Liver (tissue), 8 donors: ENCODE measurements at regions not wholly inside any gene's neighbourhood (a gene's known extent, or its start where the extent isn't known, plus 50 kb on each side); places are given as distances from the start of the nearest gene placed in this dataset.

ENCODE experiments used
- DNase-seq: peaks from one replicate; pipeline ENCODE4 v3.0.0-alpha.2; 2017; ENCODE audit warnings: low spot score
- H3K27ac ChIP-seq, 2 donors: one replicate each; pipeline ENCODE4 v1.7.0; 2013; ENCODE audit warnings: inconsistent platforms in 2 of 2, low read length in 2 of 2, control low read depth in 1 of 2, low read depth in 1 of 2, mild to moderate bottlenecking in 1 of 2
- H3K27me3 ChIP-seq, 4 donors: one replicate each; pipeline versions ENCODE4 v1.6.1 to v1.7.0; 2013; ENCODE audit warnings: low read length in 3 of 4, inconsistent platforms in 1 of 4, mild to moderate bottlenecking in 1 of 4, moderate library complexity in 1 of 4; ENCODE audit not compliant: control insufficient read depth in 4 of 4, insufficient read depth in 4 of 4
- H3K36me3 ChIP-seq, 4 donors: one replicate each; pipeline versions ENCODE4 v1.6.1 to v1.7.0; 2013; ENCODE audit warnings: low read length in 3 of 4, mild to moderate bottlenecking in 3 of 4, low read depth in 1 of 4, moderate library complexity in 1 of 4; ENCODE audit not compliant: control insufficient read depth in 4 of 4, insufficient read depth in 3 of 4
- H3K4me1 ChIP-seq, 4 donors: one replicate each; pipeline versions ENCODE4 v1.6.1 to v1.7.0; 2013; ENCODE audit warnings: low read length in 3 of 4, mild to moderate bottlenecking in 3 of 4, moderate library complexity in 1 of 4; ENCODE audit not compliant: control insufficient read depth in 4 of 4, insufficient read depth in 4 of 4
- H3K4me3 ChIP-seq, 3 donors: one replicate each; pipeline versions ENCODE4 v1.6.1 to v1.7.0; 2013; ENCODE audit warnings: low read length in 3 of 3, control low read depth in 1 of 3, low read depth in 1 of 3, mild to moderate bottlenecking in 1 of 3
- H3K9ac ChIP-seq, 2 donors: one replicate each; pipeline ENCODE4 v1.7.0; 2013; ENCODE audit warnings: low read length in 2 of 2, mild to moderate bottlenecking in 2 of 2, moderate library complexity in 2 of 2, control low read depth in 1 of 2, low read depth in 1 of 2
- H3K9me3 ChIP-seq, 4 donors: one replicate each; pipeline versions ENCODE4 v1.6.1 to v1.7.0; 2013; ENCODE audit warnings: low read length in 3 of 4; ENCODE audit not compliant: control insufficient read depth in 4 of 4
- EGR1 ChIP-seq, 2 donors: IDR thresholded peaks; 2 replicates each; pipeline ENCODE4 v1.6.1; 2016 to 2018; ENCODE audit warnings: antibody characterized with exemption in 2 of 2, low read depth in 2 of 2
- FOXA1 ChIP-seq: IDR thresholded peaks from 2 replicates; pipeline ENCODE4 v1.6.1; 2016; ENCODE audit warnings: antibody characterized with exemption
- FOXA2 ChIP-seq: IDR thresholded peaks from 2 replicates; pipeline ENCODE4 v1.6.1; 2016; ENCODE audit warnings: antibody characterized with exemption
- GABPA ChIP-seq, 2 donors: IDR thresholded peaks in 1 of 2; conservative IDR thresholded peaks in 1 of 2; 2 replicates each; pipeline ENCODE4 v1.6.1; 2016; ENCODE audit warnings: antibody characterized with exemption in 2 of 2, mild to moderate bottlenecking in 1 of 2, moderate library complexity in 1 of 2
- HNF4G ChIP-seq: IDR thresholded peaks from 2 replicates; pipeline ENCODE4 v1.6.1; 2016; ENCODE audit warnings: antibody characterized with exemption
- JUND ChIP-seq, 2 donors: IDR thresholded peaks; 2 replicates each; pipeline ENCODE4 v1.6.1; 2016; ENCODE audit warnings: antibody characterized with exemption in 2 of 2
- RXRA ChIP-seq, 2 donors: IDR thresholded peaks; 2 replicates each; pipeline ENCODE4 v1.6.1; 2017 to 2018; ENCODE audit warnings: antibody characterized with exemption in 2 of 2, mild to moderate bottlenecking in 1 of 2
- SP1 ChIP-seq: IDR thresholded peaks from 2 replicates; pipeline ENCODE4 v1.6.1; 2018; ENCODE audit warnings: antibody characterized with exemption, mild to moderate bottlenecking
- TAF1 ChIP-seq: conservative IDR thresholded peaks from 2 replicates; pipeline ENCODE4 v1.6.1; 2016; ENCODE audit warnings: antibody characterized with exemption, mild to moderate bottlenecking
- YY1 ChIP-seq: IDR thresholded peaks from 2 replicates; pipeline ENCODE4 v1.6.1; 2016; ENCODE audit warnings: antibody characterized with exemption, mild to moderate bottlenecking
- WGBS: extraction: QIAGEN DNeasy Blood & Tissue Kit; methylation state at CpG from one replicate; pipeline ENCODE4 v1.1.7; 2013; 5-methylcytosine and 5-hydroxymethylcytosine counted together
- TF ChIP-seq, protein P1 (sequence below): IDR thresholded peaks from 2 replicates; pipeline ENCODE4 v1.6.1; 2016; ENCODE audit warnings: antibody characterized with exemption, mild to moderate bottlenecking
- TF ChIP-seq, protein P2 (sequence below): fragments of 150-350 bp; IDR thresholded peaks from 2 replicates; pipeline ENCODE4 v1.5.1; 2017; ENCODE audit warnings: improper control_type of control experiment, low read depth, low read length; ENCODE audit not compliant: missing input control
- TF ChIP-seq, protein P3 (sequence below): IDR thresholded peaks from 2 replicates; pipeline ENCODE4 v1.6.1; 2016; ENCODE audit warnings: antibody characterized with exemption
- TF ChIP-seq, protein P4 (sequence below): IDR thresholded peaks from 2 replicates; pipeline ENCODE4 v1.6.1; 2016; ENCODE audit warnings: antibody characterized with exemption
- donor health status: healthy.
- donor health status: healthy.
- donor health status: healthy.
- donor health status: healthy.
- donor health status: healthy.

DNA sequence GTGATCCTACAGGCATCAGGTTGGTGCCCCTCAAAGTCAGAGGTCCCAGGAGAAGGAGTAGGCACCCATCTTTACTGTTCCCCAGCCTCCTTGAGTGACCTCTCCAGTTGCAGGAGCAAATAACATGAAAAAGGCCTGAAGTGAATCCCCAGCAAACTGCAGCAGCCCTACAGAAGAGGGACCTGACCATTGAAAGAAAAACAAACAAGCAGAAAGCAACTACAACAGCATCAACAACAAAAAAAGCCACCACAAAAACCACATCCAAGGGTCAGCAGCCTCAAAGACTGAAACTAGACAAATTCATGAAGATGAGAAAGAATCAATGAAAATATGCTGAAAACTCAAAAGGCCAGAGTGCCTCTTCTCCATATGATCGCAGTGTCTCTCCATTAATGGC lies 128.7 kb downstream of the ANKRD50 start:
- TF ChIP-seq FOXA1 (no peak), HNF4G (no peak), YY1 (no peak), RXRA (IDR thresholded peaks at IDR 0.05) (no peak), TAF1 (no peak), EGR1 (IDR thresholded peaks at IDR 0.05; ENCODE audit: low read depth in 2 of 2) (no peak), FOXA2 (no peak), SP1 (no peak), GABPA (IDR thresholded peaks at IDR 0.05 in 1 of 2, conservative IDR thresholded peaks at IDR 0.05 in 1 of 2) (no peak), JUND (IDR thresholded peaks at IDR 0.05) (no peak)
- TF ChIP-seq, protein P1, sequence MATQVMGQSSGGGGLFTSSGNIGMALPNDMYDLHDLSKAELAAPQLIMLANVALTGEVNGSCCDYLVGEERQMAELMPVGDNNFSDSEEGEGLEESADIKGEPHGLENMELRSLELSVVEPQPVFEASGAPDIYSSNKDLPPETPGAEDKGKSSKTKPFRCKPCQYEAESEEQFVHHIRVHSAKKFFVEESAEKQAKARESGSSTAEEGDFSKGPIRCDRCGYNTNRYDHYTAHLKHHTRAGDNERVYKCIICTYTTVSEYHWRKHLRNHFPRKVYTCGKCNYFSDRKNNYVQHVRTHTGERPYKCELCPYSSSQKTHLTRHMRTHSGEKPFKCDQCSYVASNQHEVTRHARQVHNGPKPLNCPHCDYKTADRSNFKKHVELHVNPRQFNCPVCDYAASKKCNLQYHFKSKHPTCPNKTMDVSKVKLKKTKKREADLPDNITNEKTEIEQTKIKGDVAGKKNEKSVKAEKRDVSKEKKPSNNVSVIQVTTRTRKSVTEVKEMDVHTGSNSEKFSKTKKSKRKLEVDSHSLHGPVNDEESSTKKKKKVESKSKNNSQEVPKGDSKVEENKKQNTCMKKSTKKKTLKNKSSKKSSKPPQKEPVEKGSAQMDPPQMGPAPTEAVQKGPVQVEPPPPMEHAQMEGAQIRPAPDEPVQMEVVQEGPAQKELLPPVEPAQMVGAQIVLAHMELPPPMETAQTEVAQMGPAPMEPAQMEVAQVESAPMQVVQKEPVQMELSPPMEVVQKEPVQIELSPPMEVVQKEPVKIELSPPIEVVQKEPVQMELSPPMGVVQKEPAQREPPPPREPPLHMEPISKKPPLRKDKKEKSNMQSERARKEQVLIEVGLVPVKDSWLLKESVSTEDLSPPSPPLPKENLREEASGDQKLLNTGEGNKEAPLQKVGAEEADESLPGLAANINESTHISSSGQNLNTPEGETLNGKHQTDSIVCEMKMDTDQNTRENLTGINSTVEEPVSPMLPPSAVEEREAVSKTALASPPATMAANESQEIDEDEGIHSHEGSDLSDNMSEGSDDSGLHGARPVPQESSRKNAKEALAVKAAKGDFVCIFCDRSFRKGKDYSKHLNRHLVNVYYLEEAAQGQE: no peak
- TF ChIP-seq, protein P2, sequence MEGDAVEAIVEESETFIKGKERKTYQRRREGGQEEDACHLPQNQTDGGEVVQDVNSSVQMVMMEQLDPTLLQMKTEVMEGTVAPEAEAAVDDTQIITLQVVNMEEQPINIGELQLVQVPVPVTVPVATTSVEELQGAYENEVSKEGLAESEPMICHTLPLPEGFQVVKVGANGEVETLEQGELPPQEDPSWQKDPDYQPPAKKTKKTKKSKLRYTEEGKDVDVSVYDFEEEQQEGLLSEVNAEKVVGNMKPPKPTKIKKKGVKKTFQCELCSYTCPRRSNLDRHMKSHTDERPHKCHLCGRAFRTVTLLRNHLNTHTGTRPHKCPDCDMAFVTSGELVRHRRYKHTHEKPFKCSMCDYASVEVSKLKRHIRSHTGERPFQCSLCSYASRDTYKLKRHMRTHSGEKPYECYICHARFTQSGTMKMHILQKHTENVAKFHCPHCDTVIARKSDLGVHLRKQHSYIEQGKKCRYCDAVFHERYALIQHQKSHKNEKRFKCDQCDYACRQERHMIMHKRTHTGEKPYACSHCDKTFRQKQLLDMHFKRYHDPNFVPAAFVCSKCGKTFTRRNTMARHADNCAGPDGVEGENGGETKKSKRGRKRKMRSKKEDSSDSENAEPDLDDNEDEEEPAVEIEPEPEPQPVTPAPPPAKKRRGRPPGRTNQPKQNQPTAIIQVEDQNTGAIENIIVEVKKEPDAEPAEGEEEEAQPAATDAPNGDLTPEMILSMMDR: no peak
- TF ChIP-seq, protein P3, sequence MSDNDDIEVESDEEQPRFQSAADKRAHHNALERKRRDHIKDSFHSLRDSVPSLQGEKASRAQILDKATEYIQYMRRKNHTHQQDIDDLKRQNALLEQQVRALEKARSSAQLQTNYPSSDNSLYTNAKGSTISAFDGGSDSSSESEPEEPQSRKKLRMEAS: no peak

DNA sequence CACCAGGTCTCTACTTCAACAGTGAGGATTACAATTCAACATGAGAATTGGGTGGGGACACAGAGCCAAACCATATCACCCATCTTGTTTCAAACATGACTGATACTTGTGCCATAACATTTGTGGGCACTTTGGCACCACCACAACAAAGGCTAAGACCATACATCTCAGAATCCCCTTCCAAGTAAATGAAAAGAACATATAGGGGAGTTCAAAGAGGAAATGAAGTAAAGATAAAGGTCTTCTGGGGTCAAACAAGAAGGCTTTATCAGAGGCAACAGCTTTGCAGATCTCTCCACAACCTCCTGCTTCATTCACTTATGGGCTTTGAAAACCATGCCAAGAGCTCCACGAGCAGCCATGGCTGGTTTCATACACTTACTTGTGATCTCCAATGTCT lies 122.7 kb downstream of the ANKRD50 start:
- no peaks in the 10 kb centered on the region for H3K27me3 ChIP-seq
- no peak for DNase-seq
- H3K9ac ChIP-seq: no peak overlapping the region
- no peaks in the 10 kb centered on the region for H3K9me3 ChIP-seq
- no peaks in the 10 kb centered on the region for H3K4me1 ChIP-seq
- 98% methylated on average over 1 of the region's 1 CpG for WGBS
- TF ChIP-seq FOXA2 (no peak), TAF1 (no peak), JUND (IDR thresholded peaks at IDR 0.05) (no peak), FOXA1 (no peak), GABPA (IDR thresholded peaks at IDR 0.05 in 1 of 2, conservative IDR thresholded peaks at IDR 0.05 in 1 of 2) (no peak), YY1 (no peak), HNF4G (no peak)
- TF ChIP-seq, protein P3: no peak
- TF ChIP-seq, protein P1: no peak
- TF ChIP-seq, protein P4, sequence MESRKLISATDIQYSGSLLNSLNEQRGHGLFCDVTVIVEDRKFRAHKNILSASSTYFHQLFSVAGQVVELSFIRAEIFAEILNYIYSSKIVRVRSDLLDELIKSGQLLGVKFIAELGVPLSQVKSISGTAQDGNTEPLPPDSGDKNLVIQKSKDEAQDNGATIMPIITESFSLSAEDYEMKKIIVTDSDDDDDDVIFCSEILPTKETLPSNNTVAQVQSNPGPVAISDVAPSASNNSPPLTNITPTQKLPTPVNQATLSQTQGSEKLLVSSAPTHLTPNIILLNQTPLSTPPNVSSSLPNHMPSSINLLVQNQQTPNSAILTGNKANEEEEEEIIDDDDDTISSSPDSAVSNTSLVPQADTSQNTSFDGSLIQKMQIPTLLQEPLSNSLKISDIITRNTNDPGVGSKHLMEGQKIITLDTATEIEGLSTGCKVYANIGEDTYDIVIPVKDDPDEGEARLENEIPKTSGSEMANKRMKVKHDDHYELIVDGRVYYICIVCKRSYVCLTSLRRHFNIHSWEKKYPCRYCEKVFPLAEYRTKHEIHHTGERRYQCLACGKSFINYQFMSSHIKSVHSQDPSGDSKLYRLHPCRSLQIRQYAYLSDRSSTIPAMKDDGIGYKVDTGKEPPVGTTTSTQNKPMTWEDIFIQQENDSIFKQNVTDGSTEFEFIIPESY: no peak
- no peak overlapping the region for H3K4me3 ChIP-seq
- no peaks in the 10 kb centered on the region for H3K36me3 ChIP-seq
- H3K27ac ChIP-seq: no peak overlapping the region

More for the DNA sequence above, 128.7 kb downstream of the ANKRD50 start:
- no peak overlapping the region for H3K9ac ChIP-seq
- no peaks in the 10 kb centered on the region for H3K27me3 ChIP-seq
- H3K9me3 ChIP-seq: no peaks in the 10 kb centered on the region
- no peaks in the 10 kb centered on the region for H3K4me1 ChIP-seq
- H3K36me3 ChIP-seq: no peaks in the 10 kb centered on the region
- WGBS: 98% methylated on average over 1 of the region's 1 CpG
- no peak overlapping the region for H3K27ac ChIP-seq
- no peak for DNase-seq
- H3K4me3 ChIP-seq: no peak overlapping the region
